ENCODE measurements at regions not wholly inside any gene's neighbourhood (a gene's known extent, or its start where the extent isn't known, plus 50 kb on each side); places are given as distances from the start of the nearest gene placed in this dataset.

GRCh38 chr2:15111718-15112117, 449.4 kb downstream of the NBAS start:
- TF ChIP-seq CTCF (IDR thresholded peaks at IDR 0.05; ENCODE audit: low read length), result no peak
- TF ChIP-seq EZH2 (IDR thresholded peaks at IDR 0.05; ENCODE audit: borderline replicate concordance, low read length), result no peak

Measured in OCI-LY1 (cell line).